GM18511 (cell line): ENCODE measurements at regions not wholly inside any gene's neighbourhood (a gene's known extent, or its start where the extent isn't known, plus 50 kb on each side); places are given as distances from the start of the nearest gene placed in this dataset.
"Not testable (repeated sequence)": the region's sequence is repeated elsewhere in the genome, so short reads cannot be mapped to it uniquely, and the experiment has no call there.

Experiments
- ATAC-seq: cut with Tn5 transposase; IDR thresholded peaks from one replicate; pipeline ENCODE4 v1.9.1; 2021; ENCODE audit warnings: mild to moderate bottlenecking, moderate library complexity; ENCODE audit not compliant: unreplicated experiment

GRCh38 chr9:26510137-26510536 is 382.5 kb downstream of the CAAP1 start:
- no peak for ATAC-seq

- ATAC-seq: no peak
Observed at GRCh38 chr9:26508897-26509296, 383.7 kb downstream of the CAAP1 start.

- no peak for ATAC-seq
Observed at GRCh38 chr9:26504057-26504456, 388.5 kb downstream of the CAAP1 start.

GRCh38 chr9:26502311-26502710 is 390.3 kb downstream of the CAAP1 start:
- no peak for ATAC-seq

- no peak for ATAC-seq
Observed at GRCh38 chr9:26500471-26500870, 392.1 kb downstream of the CAAP1 start.

GRCh38 chr9:26492608-26493521 is 399.7 kb downstream of the CAAP1 start:
- ATAC-seq: not testable (repeated sequence)

GRCh38 chr9:26491922-26492607 is 400.5 kb downstream of the CAAP1 start:
- not testable (repeated sequence) for ATAC-seq

GRCh38 chr9:26483991-26484390 is 408.6 kb downstream of the CAAP1 start:
- ATAC-seq: no peak

- no peak for ATAC-seq
Observed at GRCh38 chr9:26477963-26478362, 414.6 kb downstream of the CAAP1 start.

GRCh38 chr9:26471261-26471660 is 421.3 kb downstream of the CAAP1 start:
- ATAC-seq: no peak

GRCh38 chr9:26470284-26470683 is 422.3 kb downstream of the CAAP1 start:
- ATAC-seq: no peak

GRCh38 chr9:26463837-26464236 is 428.8 kb downstream of the CAAP1 start:
- ATAC-seq: no peak

- ATAC-seq: no peak
Observed at GRCh38 chr9:26462751-26463150, 429.9 kb downstream of the CAAP1 start.

GRCh38 chr9:26462213-26462612 is 430.4 kb downstream of the CAAP1 start:
- ATAC-seq: no peak

- ATAC-seq: no peak
Observed at GRCh38 chr9:26460624-26461023, 432.0 kb downstream of the CAAP1 start.

- no peak for ATAC-seq
Observed at GRCh38 chr9:26459959-26460358, 432.6 kb downstream of the CAAP1 start.

GRCh38 chr9:26458054-26458453 is 434.5 kb downstream of the CAAP1 start:
- ATAC-seq: no peak

GRCh38 chr9:26457151-26457550 is 435.5 kb downstream of the CAAP1 start:
- ATAC-seq: no peak

GRCh38 chr9:26439061-26439624 is 453.5 kb downstream of the CAAP1 start:
- ATAC-seq: no peak

GRCh38 chr9:26437056-26437711 is 455.4 kb downstream of the CAAP1 start:
- no peak for ATAC-seq

- no peak for ATAC-seq
Observed at GRCh38 chr9:26426551-26427131, 466.0 kb downstream of the CAAP1 start.
